HG03175 (cell line): ENCODE measurements at regions not wholly inside any gene's neighbourhood (a gene's known extent, or its start where the extent isn't known, plus 50 kb on each side); places are given as distances from the start of the nearest gene placed in this dataset.
"Not testable (repeated sequence)": the region's sequence is repeated elsewhere in the genome, so short reads cannot be mapped to it uniquely, and the experiment has no call there.

ENCODE experiments used
- ATAC-seq: cut with Tn5 transposase; IDR thresholded peaks from one replicate; pipeline ENCODE4 v1.9.1; 2021; ENCODE audit warnings: mild to moderate bottlenecking, moderate library complexity; ENCODE audit not compliant: unreplicated experiment

GRCh38 chr6:15931697-15932096 lies 197.2 kb upstream of the MYLIP start:
- ATAC-seq: not testable (repeated sequence)

DNA sequence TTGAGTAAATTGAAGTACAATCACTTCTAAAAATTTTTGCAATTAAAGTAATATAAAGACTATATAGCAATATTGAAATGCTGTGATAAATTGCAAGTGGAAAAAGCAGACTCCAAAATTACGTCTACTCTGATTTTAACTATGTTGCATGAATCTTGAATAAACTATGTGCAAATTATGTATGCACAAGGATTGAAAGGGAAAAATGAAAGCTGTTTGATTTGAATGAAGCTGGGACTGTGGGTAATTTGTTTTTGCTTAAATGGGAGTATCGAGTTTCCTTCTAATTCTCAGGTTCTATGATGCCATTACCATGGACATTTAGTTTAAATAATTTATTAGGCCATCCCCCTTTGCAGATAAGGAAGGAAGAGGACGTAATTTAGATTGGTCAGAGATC lies 198.7 kb upstream of the MYLIP start:
- ATAC-seq: no peak

GRCh38 chr6:15929685-15930084 lies 199.2 kb upstream of the MYLIP start:
- no peak for ATAC-seq

DNA sequence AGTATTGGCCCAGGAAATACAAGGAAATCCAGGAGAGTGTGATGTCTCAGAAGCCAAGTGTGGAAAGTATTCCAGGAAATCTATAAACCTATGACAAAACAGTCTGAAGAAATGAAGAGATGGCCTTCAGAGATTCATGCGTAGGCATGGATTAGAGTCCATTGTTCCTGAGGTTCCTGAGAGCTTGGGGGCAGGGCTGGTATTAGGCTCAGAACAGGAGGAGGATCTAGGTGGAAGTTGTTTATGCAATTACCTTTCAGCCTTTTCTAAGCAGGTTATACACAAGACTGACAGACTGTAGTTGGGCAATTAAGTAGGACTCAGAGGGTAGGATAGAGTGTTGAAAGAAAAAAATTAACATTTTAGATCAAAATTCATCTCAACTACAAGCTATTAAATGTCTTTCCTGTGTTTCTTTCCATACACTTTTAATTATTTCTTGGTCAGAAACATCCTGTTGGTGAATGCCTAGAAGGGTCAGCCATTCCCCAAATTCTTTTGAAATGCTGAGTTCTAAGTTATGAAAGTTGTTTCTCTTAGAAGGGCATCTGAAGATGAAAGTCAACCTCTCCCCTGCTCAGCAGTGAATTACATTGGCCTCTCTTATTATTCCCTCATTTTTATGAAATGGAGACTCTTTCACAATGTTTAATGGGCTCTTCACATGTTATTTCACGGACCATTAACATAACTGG lies 201.2 kb upstream of the MYLIP start:
- no peak for ATAC-seq

DNA sequence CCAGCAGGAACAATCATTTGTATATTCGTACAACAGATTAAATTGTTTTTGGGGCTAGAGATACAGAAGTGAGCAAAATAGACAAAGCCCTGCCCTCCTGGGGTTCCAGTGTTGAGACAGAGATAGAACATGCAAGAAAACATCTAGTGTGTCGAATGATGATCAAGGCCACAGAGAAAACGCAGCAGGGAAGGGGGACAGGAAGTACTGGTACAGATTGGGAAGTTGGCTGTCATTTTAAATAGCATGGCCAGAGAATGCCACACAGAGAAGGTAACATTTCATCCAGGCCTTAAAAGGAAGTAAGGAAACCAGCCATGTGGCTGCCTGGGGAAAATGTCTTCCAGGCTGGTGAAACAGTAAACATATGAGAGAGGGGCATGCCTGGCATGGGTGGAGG lies 202.6 kb upstream of the MYLIP start:
- ATAC-seq: no peak

DNA sequence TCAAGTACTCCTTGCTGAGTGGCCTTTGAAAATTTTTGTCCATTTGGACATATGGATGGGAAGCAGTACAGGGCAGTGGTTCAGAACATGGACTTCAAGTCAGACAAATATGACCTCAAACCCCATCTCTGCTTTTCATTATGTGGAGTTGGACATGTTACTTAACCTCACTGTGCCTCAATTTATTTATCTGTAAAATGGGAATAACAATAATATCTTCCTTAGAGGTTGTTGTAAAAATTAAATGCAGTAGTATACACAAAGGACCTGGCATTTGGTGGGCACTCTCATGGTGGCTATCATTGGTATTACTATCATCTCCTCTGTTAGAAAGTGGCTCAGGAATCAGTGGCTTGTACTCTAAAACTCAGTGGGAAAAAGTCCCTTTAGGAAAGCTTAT lies 204.0 kb upstream of the MYLIP start:
- no peak for ATAC-seq

DNA sequence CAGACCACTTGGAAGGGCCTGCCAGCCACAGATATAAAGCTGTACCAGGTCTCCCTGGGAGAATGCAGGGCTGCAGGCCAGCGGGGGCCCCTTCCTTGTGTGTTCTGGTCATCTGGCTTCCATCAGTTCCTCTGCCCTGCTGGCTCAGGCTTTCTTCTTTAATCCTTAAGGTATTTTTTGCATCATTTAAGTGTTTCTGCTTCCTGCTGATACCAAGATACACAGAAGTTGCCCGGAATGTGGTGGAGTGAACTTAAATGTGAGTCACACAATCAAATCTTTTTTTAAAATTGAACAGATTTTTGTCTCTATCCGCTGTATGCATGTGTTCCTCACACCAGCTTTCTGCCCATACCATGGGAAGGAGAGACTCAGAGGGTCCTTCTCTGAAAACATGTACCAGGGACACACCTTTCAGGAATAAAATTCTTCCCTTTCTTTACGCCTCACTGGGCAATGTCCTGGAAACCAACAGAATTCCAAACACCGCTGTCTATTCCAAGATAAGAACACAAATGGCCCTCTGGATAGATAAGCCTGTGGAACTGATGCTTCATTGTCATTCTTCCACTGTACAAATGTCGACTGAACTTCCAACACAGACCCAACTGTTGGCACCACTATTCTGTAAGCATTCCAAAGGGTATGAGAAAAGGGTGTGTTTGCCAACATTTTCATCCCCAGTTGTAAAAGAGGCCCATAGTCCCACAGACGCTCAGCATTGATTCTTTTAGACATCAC lies 206.2 kb upstream of the MYLIP start:
- no peak for ATAC-seq

- ATAC-seq: no peak
Observed at GRCh38 chr6:15921243-15921642, 207.6 kb upstream of the MYLIP start.

- no peak for ATAC-seq
Observed at GRCh38 chr6:15916581-15916980, 212.3 kb upstream of the MYLIP start.

DNA sequence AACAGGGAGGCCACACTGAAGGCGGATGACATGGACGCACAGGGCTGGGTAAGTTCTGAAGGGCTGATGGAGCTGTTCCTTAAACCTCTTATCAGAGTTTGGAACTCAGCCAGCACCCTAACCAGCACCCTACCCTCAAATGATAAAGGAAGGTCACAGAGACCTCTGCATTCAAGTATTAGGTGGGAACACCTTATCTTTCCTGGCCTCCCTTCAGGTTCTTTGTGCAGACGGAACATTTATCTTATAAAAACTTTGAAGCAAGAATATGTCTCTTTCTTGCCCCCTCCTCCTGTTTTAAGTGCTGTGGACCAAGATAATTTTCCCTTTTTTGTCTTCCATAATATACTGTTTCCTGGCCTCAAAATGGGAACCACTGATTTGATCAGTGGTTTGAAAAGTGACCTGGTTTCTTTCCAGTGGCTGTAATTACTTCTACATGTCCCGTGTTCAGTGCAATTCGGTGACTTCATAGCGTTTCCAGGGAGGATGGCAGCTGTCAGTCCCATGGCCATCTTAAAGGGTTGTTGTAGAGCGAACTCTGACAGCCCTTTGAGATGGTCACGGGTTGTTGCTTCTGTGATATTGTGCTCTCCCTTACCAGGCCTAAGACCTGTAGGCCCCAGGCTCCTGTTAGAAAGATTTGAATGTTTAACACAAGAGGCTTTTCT lies 213.2 kb upstream of the MYLIP start:
- ATAC-seq: no peak

DNA sequence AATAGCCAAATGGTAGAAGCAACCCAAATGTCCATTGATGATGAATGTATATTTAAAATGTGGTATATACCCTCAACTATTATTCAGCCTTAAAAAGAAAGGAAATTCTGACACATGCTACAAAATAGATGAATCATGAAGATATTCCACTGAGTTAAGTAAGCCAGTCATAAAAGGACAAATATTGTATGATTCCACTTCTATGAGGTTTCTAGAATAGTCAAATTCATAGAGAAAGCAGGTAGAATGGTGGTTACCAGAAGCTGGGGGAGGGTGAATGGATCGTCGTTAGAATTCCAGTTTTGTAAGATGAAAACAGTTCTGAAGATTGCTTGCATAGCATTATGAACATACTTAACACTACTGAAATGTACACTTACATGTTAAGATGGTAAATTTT lies 214.3 kb upstream of the MYLIP start:
- ATAC-seq: no peak

DNA sequence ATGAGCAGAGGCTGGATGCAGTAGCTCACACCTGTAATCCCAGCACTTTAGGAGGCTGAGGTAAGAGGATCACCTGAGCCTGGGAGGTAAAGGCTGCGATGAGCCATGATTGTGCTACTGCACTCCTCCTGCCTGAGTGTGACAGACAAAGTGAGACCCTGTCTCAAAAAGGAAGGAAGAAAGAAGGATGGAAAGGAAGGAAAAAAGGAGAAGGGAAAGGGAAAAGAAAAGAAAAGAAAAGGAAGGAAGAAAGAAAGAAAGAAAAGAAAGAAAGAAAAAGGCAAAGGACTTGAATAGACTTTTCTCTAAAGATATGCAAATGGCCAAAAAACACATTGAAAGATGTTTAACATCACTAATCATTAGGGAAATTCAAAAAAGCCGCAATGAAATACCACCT lies 215.3 kb upstream of the MYLIP start:
- ATAC-seq: no peak

DNA sequence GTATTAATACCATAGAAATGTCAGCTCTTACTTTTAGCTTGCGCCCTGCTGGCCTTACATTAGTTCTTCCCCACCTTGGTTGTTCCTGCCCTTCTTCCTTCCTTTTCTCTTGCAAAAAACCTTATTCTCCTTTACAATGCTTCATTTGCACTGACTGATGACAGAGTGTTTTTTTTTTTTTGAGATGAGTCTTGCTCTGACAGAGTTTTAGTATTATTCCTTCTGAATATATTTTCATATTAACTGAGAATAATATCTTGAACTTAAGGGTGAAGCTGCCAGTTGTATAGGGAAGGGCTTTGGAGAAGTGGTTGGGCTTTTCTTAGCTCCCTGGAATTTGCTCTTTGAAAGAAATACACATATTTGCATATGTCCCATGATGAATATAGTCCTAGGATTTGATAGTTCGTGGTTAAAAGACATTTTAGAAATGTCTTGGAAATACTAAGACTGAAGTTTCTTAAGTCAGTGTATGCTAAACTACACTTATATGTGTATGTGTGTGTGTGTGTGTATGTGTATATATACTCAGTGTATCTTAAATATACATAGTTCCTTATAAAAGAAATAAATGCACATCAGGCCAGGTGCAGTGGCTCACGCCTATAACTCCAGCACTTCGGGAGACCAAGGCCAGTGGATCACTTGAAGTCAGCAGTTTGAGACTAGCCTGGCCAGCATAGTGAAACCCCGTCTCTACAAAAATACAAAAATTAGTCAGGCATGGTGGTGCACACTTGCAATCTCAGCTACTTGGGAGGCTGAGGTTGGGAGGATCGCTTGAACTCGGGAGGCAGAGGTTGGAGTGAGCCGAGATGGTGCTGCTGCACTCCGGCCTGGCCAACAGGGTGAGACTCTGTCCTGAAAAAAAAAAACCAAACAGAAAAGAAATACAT lies 216.1 kb upstream of the MYLIP start:
- ATAC-seq: no peak

DNA sequence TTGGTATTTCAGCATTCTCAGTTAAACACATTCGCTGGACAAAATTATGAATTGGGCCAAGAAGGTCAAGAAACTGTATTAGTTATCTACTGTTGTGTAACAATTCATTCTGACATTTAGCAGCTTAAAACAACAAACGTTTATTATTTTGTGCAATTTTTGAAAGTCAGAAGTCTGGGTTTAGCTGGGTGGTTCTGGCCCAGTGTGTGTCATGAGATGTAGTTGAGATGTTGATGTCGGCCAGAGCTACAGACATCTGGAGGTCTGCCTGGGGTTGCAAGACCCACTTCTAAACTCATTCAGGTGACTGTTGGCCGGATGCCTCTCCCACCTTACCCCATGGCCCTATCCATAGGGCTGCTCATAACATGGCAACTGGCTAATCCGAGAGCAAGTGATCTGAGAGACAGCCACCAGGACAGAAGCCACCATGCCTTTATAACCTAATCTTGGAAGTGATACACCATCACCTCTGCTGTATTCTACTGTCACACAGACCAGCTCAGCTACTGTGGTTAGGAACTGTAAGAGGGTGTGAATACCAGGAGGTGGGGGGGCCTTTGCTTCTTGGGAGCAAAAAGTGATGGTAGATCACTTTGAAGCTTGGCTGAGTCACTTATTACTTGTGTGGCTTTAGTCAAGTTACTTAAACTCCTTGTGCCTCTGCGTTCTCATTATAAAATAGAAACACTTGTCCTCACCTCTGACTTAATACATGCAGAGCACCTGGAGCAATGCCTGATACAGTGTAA lies 217.0 kb upstream of the MYLIP start:
- no peak for ATAC-seq

GRCh38 chr6:15909290-15910070 lies 219.4 kb upstream of the MYLIP start:
- ATAC-seq: no peak

GRCh38 chr6:15908871-15909270 lies 220.0 kb upstream of the MYLIP start:
- ATAC-seq: no peak

DNA sequence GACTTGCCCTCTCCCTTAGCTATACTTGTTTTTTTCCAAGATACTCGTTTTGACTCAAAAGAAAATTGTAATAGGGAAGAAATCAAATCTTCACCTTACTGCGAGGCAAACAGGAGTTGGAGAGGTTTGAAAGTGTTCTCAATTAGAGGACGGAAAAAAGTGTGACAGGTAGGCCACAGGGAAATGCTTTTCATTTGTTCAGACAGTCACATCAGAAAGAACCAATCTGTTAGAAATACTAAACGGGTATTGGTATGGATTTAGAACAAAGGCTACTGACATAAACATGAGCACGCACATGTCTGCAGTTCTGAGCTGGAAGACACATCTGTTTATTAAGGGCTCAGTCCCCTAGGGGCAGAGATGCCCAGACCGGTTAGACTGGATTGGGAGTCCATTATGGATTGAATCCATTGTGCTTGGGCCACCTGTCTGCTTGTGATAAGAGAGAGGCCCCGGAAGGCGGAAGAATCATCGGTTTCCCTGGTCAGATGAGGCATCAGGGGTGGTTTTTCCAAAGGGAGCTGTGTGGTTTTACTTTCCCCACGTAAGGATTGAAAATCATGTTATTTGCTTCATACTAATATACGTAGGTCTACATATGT lies 220.9 kb upstream of the MYLIP start:
- ATAC-seq: no peak

- not testable (repeated sequence) for ATAC-seq
Observed at GRCh38 chr6:15907220-15907913, 221.5 kb upstream of the MYLIP start.
